Transverse colon (tissue), 4 donors: ENCODE measurements at regions not wholly inside any gene's neighbourhood (a gene's known extent, or its start where the extent isn't known, plus 50 kb on each side); places are given as distances from the start of the nearest gene placed in this dataset.
A peak's percentile ranks its signal among the peaks of the same experiment; 100 is the strongest.

Experiments
- DNase-seq: peaks from one replicate; pipeline ENCODE4 v3.0.0-alpha.2; 2019
- H3K27ac ChIP-seq, 4 donors: fragments of 200-600 bp; sonication (generic); 2 replicates each; pipeline ENCODE4 v1.5.1; 2016 to 2018; ENCODE audit warnings: inconsistent platforms in 4 of 4
- H3K27me3 ChIP-seq: fragments of 200-600 bp; sonication (generic); 2 replicates; pipeline ENCODE4 v1.5.1; 2017; ENCODE audit warnings: inconsistent platforms
- H3K36me3 ChIP-seq, 4 donors: fragments of 200-600 bp; sonication (generic); 2 replicates each; pipeline ENCODE4 v1.5.1; 2017 to 2019; ENCODE audit warnings: inconsistent platforms in 4 of 4
- H3K4me1 ChIP-seq, 4 donors: fragments of 200-600 bp; sonication (generic); 2 replicates each; pipeline ENCODE4 v1.5.1; 2017 to 2020; ENCODE audit warnings: inconsistent platforms in 4 of 4
- H3K4me3 ChIP-seq, 4 donors: fragments of 200-600 bp; sonication (generic); 1 replicate in 1 of 4; 2 replicates in 3 of 4; pipeline versions ENCODE4 v1.5.1 to v1.6.1; 2017 to 2019; ENCODE audit warnings: inconsistent platforms in 4 of 4
- H3K9me3 ChIP-seq, 2 donors: fragments of 200-600 bp; sonication (generic); 2 replicates each; pipeline ENCODE4 v1.5.1; 2017 to 2019; ENCODE audit warnings: inconsistent platforms in 2 of 2
- EP300 ChIP-seq: sonication (generic); formaldehyde crosslinking; IDR thresholded peaks from one replicate; pipeline ENCODE4 v1.6.1; 2017; ENCODE audit warnings: antibody characterized with exemption, low read depth
- POLR2A ChIP-seq: fragments of 450-650 bp; IDR thresholded peaks from one replicate; pipeline ENCODE4 v1.6.1; 2016; ENCODE audit warnings: antibody characterized with exemption, mild to moderate bottlenecking, moderate library complexity
- POLR2AphosphoS5 ChIP-seq, 3 donors: sonication (generic); formaldehyde crosslinking; IDR thresholded peaks; one replicate each; pipeline ENCODE4 v1.6.1; 2016; ENCODE audit warnings: antibody characterized with exemption in 3 of 3
- WGBS, 2 donors: methylation state at CpG; one replicate each; pipeline ENCODE4 v1.1.5; 2018; ENCODE audit warnings: low coverage in 1 of 2; 5-methylcytosine and 5-hydroxymethylcytosine counted together
- in situ Hi-C, 4 donors: fragments of 200-750 bp; cut with MboI; loops; one replicate each; pipeline versions ENCODE4 v1.15.0 to v1.15.1; 2017; ENCODE audit warnings: low sequenced_read_pairs in 3 of 4, low pct_ligation_motif_present in 1 of 4, low pct_unique_long_range_greater_than_20kb in 1 of 4
- intact Hi-C: fragments of 100-400 bp; cut with DNase I; formaldehyde crosslinking; loops from one replicate; pipeline ENCODE4 v1.15.1; 2023; ENCODE audit warnings: low total_unique reads
- TF ChIP-seq, protein P1 (sequence below), 5 experiments: fragments of 200-600 bp in 3 of 5; fragments of 450-650 bp in 2 of 5; sonication (generic) in 3 of 5; IDR thresholded peaks; 1 replicate in 2 of 5; 2 replicates in 3 of 5; pipeline ENCODE4 v1.5.1; 2016 to 2017; ENCODE audit warnings: antibody characterized with exemption in 5 of 5, inconsistent platforms in 3 of 5, mild to moderate bottlenecking in 2 of 5, moderate library complexity in 1 of 5

DNA sequence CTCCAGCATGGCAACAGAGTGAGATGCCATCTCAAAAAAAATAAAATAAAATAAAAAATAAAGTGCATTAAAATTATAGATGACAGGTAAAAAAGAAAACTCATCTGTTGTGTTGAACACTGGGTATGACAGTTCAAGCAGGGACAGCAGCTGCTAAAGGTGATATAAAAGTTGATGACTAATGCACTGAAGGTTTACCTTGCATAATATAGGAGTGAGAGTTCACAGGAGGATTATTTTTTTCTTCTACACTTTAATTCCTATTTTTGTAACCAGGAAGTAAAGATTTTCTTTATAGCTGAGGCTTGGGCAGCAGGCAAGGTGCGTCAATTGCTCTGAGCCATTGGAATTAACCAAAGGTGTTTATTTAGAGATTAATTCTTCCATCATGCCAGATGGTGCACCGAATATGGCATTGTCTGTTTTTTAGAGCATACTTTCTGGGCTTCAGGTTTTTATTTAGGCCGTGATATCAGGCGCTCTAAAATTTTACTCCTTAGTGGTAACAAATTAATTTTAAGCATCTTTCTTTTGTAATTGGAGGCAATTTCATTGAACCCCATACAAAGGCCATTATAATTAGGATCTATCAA lies 337.0 kb upstream of the SLC10A2 start:
- H3K36me3 ChIP-seq = no peaks in the 10 kb centered on the region
- DNase-seq = no peak
- peak overlapping the region in 1 of 4 donors; percentile 9 for H3K27ac ChIP-seq
- H3K4me1 ChIP-seq = peaks cover 0 to 7% (median 4%) of the 10 kb centered on the region in 4 donors
- no peaks in the 10 kb centered on the region for H3K27me3 ChIP-seq
- intact Hi-C loops = no loop called here
- peak in 2 of 3 donors; percentile 25 to 54 for TF ChIP-seq POLR2AphosphoS5 (IDR thresholded peaks at IDR 0.05)
- TF ChIP-seq, protein P1, sequence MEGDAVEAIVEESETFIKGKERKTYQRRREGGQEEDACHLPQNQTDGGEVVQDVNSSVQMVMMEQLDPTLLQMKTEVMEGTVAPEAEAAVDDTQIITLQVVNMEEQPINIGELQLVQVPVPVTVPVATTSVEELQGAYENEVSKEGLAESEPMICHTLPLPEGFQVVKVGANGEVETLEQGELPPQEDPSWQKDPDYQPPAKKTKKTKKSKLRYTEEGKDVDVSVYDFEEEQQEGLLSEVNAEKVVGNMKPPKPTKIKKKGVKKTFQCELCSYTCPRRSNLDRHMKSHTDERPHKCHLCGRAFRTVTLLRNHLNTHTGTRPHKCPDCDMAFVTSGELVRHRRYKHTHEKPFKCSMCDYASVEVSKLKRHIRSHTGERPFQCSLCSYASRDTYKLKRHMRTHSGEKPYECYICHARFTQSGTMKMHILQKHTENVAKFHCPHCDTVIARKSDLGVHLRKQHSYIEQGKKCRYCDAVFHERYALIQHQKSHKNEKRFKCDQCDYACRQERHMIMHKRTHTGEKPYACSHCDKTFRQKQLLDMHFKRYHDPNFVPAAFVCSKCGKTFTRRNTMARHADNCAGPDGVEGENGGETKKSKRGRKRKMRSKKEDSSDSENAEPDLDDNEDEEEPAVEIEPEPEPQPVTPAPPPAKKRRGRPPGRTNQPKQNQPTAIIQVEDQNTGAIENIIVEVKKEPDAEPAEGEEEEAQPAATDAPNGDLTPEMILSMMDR (IDR thresholded peaks at IDR 0.05) = no peak
- H3K4me3 ChIP-seq = no peak overlapping the region
- WGBS, 2 donors = 37 to 48% methylated on average over 4 of the region's 4 CpGs
- in situ Hi-C loops = no loop called here
- no peaks in the 10 kb centered on the region for H3K9me3 ChIP-seq

DNA sequence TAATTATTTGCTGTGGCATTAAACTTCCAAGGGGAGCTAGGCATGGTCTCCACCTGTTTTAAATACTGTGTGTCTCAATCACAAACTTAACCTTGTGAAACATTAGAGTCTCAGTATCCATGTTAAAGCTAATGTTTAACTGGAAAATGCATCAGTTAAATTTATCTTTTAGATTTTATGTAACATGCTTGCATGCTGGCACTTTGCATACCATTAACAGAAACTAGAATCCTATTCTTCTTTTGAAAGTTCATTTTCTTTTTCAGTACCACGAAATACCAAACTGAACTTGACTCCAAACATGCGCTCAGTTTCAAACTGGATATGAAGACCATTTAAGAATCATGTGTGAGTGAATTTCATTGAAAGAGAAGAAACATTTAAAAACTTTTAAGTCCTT lies 328.9 kb upstream of the SLC10A2 start:
- DNase-seq = no peak
- Histone ChIP-seq H3K4me1 (no peaks in the 10 kb centered on the region), H3K36me3 (no peaks in the 10 kb centered on the region), H3K9me3 (no peaks in the 10 kb centered on the region), H3K27ac (no peak overlapping the region), H3K27me3 (no peaks in the 10 kb centered on the region), H3K4me3 (no peak overlapping the region)
- whole genome bisulfite sequencing, 2 donors = 82% methylated on average over 2 of the region's 2 CpGs
- in situ Hi-C loops = no loop called here
- intact Hi-C loops = no loop called here
- TF ChIP-seq POLR2AphosphoS5 (IDR thresholded peaks at IDR 0.05) (no peak), POLR2A (no peak), EP300 (no peak)
- TF ChIP-seq, protein P1 (IDR thresholded peaks at IDR 0.05) = no peak

DNA sequence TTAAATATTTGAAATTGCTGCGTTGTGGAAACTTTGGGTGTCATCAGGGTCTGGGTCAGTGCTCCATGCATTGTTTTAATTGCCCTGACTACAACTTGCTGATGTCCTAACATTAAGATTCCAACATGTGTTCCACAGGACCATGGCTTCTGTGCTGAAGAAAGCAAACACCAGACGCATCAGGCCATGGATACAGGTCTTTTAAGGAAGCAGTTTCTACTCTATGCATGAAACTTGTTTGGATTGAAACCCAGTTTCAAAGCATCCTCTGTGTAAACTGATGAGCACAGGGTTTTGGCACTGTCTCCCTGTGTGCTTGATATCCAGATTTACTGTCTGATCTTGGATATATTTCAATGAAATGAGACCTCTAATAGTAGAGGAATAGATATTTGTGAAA lies 328.4 kb upstream of the SLC10A2 start:
- Histone ChIP-seq H3K4me3 (no peak overlapping the region), H3K9me3 (no peaks in the 10 kb centered on the region), H3K27ac (no peak overlapping the region), H3K36me3 (no peaks in the 10 kb centered on the region), H3K4me1 (no peaks in the 10 kb centered on the region), H3K27me3 (no peaks in the 10 kb centered on the region)
- intact Hi-C loops = no loop called here
- no peak for TF ChIP-seq POLR2A
- TF ChIP-seq EP300 = no peak
- TF ChIP-seq POLR2AphosphoS5 (IDR thresholded peaks at IDR 0.05) = no peak
- TF ChIP-seq, protein P1 (IDR thresholded peaks at IDR 0.05) = no peak
- in situ Hi-C loops = no loop called here
- WGBS, 2 donors = 64% methylated on average over 2 of the region's 2 CpGs; no CpG with 5 or more reads in 1 of the 2 donors
- no peak for DNase-seq

DNA sequence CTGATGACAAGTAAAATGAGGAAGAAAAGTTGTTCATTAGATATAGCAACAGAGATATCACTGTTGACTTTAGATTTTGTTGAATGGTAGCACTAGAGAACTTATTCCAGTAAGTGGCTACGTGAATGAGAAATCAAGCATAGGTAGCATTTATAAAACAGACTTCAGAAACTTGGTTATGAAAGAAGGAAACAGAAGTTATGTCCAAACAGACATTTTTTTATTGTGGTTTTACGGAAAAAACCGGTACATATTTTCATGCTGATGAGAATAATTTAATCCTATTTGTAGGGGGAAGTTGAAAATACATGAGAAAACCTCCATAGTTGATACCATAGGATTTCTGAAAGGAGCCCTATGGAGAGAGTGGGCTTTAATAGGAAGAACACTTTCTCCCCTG lies 325.7 kb upstream of the SLC10A2 start:
- Histone ChIP-seq H3K4me1 (no peaks in the 10 kb centered on the region), H3K4me3 (no peak overlapping the region), H3K36me3 (no peaks in the 10 kb centered on the region), H3K27me3 (no peaks in the 10 kb centered on the region), H3K27ac (no peak overlapping the region), H3K9me3 (no peaks in the 10 kb centered on the region)
- no peak for DNase-seq
- in situ Hi-C loops (no loop called here), intact Hi-C loops (no loop called here)
- 66 to 70% methylated on average over 3 of the region's 3 CpGs for WGBS, 2 donors
- TF ChIP-seq EP300 (no peak), POLR2AphosphoS5 (IDR thresholded peaks at IDR 0.05) (no peak), POLR2A (no peak)
- TF ChIP-seq, protein P1 (IDR thresholded peaks at IDR 0.05) = no peak
